Coronary artery (tissue), 2 donors: ENCODE measurements at regions not wholly inside any gene's neighbourhood (a gene's known extent, or its start where the extent isn't known, plus 50 kb on each side); places are given as distances from the start of the nearest gene placed in this dataset.

Experiments used
- DNase-seq: peaks from one replicate; pipeline ENCODE4 v3.0.0-alpha.2; 2017; ENCODE audit warnings: low spot score
- H3K27ac ChIP-seq, 2 donors: fragments of 200-600 bp; sonication (generic); one replicate each; pipeline ENCODE4 v1.5.1; 2016 to 2019
- H3K4me3 ChIP-seq: fragments of 200-600 bp; sonication (generic); 2 replicates; pipeline ENCODE4 v1.5.1; 2016; ENCODE audit warnings: mild to moderate bottlenecking, moderate library complexity
- CTCF ChIP-seq: fragments of 200-600 bp; sonication (generic); IDR thresholded peaks from one replicate; pipeline ENCODE4 v1.5.1; 2019; ENCODE audit warnings: antibody characterized with exemption

- H3K4me3 ChIP-seq, result no peak overlapping the region
- no peak overlapping the region for H3K27ac ChIP-seq
- no peak for TF ChIP-seq CTCF
- DNase-seq, result no peak
Measured at GRCh38 chr6:8562125-8562524, 126.8 kb upstream of the SLC35B3 start.

GRCh38 chr6:8558953-8559352, 123.6 kb upstream of the SLC35B3 start:
- no peak overlapping the region for H3K27ac ChIP-seq
- no peak for TF ChIP-seq CTCF
- H3K4me3 ChIP-seq, result no peak overlapping the region
- no peak for DNase-seq

GRCh38 chr6:8557014-8557748, 121.8 kb upstream of the SLC35B3 start:
- no peak for TF ChIP-seq CTCF
- Histone ChIP-seq H3K4me3 (no peak overlapping the region), H3K27ac (no peak overlapping the region)
- DNase-seq, result no peak

GRCh38 chr6:8556370-8557013, 121.1 kb upstream of the SLC35B3 start:
- TF ChIP-seq CTCF, result no peak
- H3K27ac ChIP-seq, result no peak overlapping the region
- no peak overlapping the region for H3K4me3 ChIP-seq
- DNase-seq, result no peak

GRCh38 chr6:8551993-8552392, 116.6 kb upstream of the SLC35B3 start:
- H3K27ac ChIP-seq, result no peak overlapping the region
- no peak overlapping the region for H3K4me3 ChIP-seq
- TF ChIP-seq CTCF, result no peak
- DNase-seq, result no peak

GRCh38 chr6:8551386-8551785, 116.0 kb upstream of the SLC35B3 start:
- Histone ChIP-seq H3K27ac (no peak overlapping the region), H3K4me3 (no peak overlapping the region)
- DNase-seq, result no peak
- TF ChIP-seq CTCF, result no peak
